RPMI7951 (cell line): ENCODE measurements at regions not wholly inside any gene's neighbourhood (a gene's known extent, or its start where the extent isn't known, plus 50 kb on each side); places are given as distances from the start of the nearest gene placed in this dataset.
"Not testable (repeated sequence)": the region's sequence is repeated elsewhere in the genome, so short reads cannot be mapped to it uniquely, and the experiment has no call there.

Experiments used
- DNase-seq: peaks from one replicate; pipeline ENCODE4 v3.0.0-alpha.2; 2012; ENCODE audit warnings: low read depth

DNA sequence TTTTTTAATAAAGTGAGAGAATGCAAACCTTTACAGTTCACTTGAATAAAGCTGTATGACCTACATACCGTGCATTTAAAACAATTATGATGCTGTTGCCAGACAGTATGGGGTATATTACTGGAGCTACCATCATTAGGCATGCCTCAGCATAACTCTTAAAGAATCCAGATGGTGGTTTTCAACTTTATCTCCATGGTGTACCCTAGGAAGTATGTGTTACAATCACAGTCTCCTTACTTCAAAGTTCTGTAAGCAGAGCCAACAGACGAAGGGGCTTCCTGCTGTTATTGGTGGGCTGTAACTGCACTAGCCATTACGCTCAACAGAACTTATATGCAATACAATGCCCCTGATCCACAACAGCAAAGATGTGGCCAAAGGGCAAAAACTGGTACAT lies 803.3 kb downstream of the DTWD2 start:
- no peak for DNase-seq

DNA sequence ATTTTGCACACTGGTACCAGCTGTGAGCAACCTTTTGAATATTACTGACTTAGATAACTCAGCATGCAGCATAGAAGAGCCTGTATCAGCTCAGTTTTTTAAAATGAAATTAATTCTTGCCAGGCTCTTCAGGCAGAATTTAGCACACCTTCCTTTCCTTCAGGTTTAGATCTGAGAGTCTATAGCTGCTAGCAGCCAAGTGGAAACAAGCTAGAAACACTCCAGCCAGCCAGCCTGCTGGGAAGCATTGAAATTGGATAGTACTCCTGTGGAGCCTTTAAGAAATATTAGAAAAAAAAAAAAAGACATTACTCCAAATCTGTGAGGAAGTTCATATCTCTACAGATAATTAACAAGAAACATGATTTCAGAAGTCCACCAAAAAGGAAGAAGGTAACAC lies 812.2 kb downstream of the DTWD2 start:
- DNase-seq, result no peak

DNA sequence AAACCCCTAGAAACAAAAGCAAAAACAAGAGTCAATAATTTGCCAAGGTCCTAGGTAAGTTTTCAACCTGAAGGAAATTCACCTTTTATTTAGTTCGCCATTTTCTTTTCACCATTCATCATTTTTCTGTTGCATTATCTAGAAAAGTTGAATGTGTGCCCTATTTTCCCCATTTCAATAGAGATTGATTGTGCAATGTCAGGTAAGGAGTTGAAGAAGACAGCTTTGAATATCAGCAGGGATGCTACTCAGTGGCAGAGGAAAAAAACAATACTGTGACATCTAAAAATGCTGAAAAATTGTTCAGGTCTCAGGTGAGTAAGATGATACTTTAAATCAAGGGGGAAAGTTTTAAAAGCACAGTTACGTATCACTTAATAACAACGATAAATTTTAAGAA lies 813.7 kb downstream of the DTWD2 start:
- DNase-seq, result no peak

DNA sequence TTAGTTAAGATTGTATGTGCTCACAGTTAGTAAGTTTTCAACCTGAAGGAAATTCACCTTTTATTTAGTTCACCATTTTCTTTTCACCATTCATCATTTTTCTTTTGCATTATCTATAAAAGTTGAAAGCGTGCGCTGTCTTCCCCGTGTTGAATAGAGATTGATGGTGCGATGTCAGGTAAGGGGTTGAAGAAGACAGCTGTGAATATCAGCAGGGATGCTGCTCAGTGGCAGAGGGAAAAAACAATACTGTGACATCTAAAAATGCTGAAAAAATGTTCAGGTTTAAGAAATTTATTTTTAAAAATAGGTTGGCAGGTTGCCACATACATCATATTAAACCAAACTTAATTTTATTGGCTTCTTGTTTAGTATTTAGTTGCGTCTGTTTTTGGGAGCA lies 815.0 kb downstream of the DTWD2 start:
- DNase-seq, result no peak

DNA sequence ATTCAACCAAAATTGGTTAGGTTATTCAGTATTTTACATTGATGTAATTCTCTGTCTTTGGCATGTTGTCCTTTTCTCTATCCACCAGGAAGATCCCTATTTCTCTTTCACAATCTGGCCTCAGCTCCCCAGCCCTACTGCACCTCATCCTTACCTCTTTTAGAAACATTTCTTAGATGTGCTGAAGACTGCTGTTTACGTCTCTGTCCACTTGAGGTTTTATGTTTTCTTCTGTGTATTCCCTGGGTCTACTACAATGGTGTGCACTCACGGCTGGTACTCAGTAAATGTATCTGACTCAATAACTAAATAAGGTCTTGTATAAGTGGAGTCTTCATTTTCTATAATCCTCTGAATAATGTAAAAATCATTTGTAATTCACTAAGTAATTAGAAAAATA lies 822.7 kb downstream of the DTWD2 start:
- no peak for DNase-seq

DNA sequence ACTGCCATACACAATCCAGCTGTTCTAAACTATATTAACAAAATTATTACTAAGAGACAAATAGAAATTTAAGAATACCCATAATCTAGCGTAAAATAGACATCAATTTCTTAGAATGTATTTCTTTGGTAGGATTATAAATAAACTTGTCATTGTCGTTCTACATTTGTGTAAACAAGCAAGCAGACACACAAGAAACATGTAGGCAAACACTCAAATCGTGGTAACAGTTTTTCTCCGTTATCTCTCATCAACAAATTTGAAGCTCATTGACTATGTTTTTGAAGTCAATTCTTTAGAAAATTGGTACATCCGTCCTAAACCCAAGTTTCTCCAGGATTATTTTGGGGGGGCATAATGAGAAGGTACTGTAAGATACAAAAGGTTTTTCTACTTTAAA lies 832.2 kb downstream of the DTWD2 start:
- no peak for DNase-seq

DNA sequence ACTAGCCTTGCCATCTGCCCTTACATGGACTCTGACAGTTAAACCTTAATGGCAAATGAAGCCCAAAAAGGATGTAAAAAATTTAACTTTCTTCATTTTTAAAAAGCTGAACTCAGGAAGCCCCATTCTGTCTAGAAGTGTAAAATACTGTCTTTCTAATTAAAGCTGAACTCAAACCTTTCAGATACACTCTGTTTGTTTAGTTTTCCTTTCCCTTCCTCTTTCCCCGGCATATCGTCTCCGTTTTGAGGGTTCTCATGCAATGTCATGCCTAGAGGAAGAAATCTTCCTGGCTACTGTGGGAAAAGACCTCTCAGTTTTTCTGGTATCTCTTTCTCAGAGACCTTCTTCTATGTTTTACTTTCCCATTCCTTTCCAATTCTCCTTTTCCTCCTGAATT lies 841.5 kb downstream of the DTWD2 start:
- DNase-seq, result no peak

DNA sequence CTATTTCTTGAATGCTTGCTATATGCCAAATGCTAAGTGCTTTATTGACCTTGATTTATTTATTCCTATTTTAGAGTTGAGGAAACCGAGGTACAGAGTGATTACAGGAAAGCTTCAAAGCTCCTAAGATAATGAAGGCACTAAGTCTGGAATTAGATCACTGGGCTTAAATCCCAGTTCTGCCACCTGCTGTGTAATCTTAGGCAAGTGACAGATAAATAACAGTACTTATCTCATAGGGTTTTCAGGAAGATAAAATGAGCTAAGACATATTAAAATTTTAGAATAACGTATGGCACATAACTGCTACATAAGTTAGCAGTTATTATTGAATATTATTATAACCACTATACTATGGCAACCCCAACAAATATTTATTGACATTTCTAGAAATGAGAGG lies 843.8 kb downstream of the DTWD2 start:
- DNase-seq, result no peak

DNA sequence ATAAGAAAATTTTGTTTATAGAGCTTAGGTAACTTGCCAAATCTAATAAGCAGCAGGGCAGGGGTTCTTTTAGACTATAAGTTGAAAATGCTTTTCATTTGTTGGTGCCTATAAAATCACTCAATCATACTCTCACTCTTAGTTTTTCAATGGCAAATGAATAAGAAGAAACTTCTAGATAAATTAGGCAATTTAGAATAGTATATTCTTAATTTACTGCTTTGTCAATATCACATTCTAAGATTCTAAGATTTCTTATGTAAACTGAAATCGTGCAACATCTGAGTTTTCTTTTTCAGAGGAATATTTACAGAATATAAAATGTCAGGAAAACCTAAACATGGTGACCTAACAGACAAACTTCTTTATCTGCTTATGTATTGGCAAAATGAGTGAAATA lies 849.0 kb downstream of the DTWD2 start:
- DNase-seq, result no peak

DNA sequence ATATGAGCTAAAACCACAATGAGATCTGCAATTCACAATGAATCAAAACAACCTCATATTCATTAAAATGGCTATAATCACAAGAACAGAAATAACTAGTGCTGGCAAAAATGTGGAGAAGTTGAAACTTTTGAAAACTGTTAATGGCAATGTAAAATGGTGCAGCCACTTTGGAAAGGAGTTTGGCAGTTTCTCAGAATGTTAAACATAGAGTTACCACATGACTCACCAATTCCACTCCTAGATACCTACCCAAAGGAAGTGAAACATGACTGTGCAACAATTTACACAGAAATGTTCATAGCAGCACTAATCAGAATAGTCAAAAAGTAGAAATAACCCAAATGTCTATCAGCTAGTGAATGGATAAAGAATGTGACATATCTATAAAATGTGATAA lies 862.2 kb downstream of the DTWD2 start:
- DNase-seq, result peak; percentile 7

DNA sequence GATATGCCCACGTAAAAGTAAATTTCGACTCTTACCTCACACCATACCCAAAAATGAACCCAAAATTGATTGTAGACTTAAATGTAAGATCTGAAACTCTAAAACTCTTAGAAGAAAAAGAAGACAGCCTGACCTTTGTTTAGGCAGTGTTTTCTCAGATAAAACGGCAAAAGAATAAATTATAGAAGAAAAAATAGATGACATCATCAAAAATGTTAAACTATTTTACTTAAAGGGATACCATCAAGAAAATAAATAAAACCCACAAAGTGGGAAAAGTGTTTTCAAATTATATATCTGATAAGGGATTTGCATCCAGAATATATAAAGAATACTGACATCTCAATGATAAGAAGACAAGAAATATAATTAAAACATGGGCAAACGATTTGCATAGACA lies 862.7 kb downstream of the DTWD2 start:
- no peak for DNase-seq

DNA sequence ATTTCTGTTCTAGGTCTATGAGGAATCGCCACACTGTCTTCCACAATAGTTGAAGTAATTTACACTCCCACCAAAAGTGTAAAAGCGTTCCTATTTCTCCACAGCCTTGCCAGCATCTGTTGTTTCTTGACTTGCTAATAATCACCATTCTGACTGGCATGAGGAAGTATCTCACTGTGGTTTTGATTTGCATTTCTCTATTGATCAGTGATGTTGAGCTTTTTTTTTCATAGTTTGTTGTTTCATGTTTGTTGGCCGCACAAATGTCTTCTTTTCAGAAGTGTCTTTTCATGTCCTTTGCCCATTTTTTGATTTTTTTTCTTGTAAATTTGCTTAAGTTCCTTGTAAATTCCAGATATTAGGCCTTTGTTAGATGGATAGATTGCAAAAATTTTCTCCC lies 867.1 kb downstream of the DTWD2 start:
- no peak for DNase-seq

DNA sequence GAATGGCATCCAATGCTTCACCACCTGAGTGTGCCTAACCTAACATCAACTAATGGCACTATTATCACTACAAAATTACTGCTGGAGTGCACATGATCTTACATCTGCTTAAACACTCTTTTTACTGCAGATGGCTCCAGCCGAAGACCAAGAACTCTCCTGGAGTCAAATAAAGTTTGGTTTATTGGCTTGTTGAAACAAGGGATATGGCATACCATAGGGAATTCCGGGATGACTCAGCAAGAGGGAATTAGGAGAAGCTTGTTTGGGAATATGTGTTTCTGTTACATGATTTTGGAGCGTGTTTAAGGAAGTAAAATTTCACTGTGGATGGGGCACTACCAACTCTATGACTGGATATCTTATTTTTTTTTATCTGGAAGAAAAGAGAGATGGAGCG lies 872.6 kb downstream of the DTWD2 start:
- peak; percentile 28 for DNase-seq

DNA sequence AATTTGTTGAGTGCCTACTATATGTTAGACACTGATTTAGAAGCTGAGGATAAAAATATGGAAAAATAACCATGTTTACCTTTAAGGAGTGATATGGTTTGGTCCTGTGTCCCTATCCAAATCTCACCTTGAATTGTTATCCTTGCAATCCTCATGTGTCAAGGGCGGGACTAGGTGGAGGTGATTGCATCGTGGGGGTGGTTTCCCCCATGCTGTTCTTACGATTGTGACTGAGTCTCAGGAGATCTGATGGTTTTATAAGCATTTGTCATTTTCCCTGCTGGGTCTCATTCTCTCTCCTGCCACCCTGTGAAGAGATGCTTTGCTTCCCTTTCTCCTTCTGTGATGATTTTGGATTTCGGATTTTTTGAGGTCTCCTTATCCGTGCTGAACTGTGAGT lies 876.4 kb downstream of the DTWD2 start:
- no peak for DNase-seq

DNA sequence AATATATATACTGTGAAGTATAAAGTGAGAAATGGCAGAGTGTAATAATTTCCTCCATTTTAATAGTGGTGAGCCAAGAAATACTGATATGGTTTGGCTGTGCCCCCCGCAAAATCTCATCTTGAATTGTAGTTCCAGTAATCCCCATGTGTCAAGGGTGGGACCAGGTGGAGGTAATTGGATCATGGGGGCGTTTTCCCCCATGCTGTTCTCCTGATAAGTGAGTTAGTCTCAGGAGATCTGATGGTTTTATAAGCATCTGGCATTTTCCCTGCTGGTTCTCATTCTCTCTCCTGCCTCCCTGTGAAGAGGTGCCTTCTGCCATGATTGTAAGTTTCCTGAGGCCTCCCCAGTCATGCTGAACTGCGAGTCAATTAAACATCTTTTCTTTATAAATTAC lies 881.1 kb downstream of the DTWD2 start:
- DNase-seq, result not testable (repeated sequence)

DNA sequence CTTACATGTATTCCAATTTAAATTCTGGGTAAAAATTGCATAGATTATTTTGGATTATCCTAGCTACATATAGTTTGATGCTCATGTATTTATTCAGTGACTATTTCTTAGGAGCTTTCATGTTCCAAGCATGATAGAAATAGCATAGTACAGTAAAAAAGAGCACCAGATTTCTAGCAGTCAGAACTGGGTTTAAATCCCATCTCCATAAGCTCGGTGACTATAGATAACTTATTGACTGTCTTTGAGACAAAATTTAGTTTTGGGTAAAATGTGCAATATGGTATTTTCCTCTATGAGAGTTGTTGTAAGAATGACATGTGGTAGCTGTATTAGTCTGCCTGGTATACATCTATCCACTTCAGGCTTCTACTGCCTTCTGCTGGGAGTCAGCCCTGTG lies 889.6 kb downstream of the DTWD2 start:
- DNase-seq, result no peak

DNA sequence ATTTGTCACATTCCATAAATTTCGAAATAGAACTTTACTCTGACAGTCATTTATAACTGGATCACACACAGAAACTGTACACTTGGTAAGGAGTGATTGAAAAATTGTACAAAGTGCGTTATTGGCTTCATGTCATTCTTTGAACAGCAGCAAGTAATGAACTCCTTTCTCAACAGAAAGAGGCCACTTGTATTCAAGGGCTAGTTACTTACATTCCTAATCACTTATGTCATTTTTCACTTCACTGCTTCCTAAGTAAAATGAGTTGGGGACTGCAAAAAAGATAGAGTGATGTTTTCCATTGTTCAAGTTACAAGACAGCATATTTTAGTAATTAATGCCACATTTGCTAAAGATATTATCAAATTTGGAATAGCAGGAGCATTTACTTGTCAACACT lies 893.2 kb downstream of the DTWD2 start:
- no peak for DNase-seq

DNA sequence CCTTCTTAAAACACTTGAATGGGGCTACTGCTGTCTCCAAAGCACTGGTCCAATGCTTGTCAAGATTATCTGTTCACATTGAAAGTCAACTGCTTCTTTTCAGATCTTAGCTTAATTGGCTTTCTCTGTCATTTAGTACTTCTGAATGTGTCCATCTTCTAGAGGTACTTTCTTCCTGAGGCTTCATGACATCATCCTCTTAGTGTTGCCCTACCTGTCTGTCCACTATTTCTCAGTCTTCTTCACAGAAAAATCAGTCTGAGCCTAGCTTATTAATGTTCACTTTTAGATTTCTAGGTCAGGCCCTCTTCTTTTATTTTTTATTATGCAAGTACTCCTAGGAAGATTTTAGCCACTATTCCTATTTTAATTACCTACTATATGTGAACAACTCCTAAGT lies 899.9 kb downstream of the DTWD2 start:
- DNase-seq, result no peak

DNA sequence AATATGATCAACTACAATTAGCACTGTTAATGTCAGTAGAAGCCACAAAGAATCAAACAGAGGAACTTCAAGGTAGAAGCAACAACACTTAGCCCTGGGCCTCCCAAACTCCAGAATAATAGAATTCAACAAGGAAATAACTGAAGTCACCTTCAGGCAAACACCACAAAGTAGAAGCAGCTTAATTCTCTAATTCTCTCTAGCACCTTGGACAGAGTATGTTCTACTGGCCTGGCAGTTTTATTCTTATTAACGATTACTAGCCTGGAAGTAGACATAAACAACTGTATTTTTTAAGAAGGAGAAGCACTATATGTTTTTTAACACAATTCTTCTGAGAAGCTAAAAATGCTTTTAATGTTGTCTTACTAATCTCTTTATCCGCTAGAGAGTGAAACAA lies 911.9 kb downstream of the DTWD2 start:
- no peak for DNase-seq

DNA sequence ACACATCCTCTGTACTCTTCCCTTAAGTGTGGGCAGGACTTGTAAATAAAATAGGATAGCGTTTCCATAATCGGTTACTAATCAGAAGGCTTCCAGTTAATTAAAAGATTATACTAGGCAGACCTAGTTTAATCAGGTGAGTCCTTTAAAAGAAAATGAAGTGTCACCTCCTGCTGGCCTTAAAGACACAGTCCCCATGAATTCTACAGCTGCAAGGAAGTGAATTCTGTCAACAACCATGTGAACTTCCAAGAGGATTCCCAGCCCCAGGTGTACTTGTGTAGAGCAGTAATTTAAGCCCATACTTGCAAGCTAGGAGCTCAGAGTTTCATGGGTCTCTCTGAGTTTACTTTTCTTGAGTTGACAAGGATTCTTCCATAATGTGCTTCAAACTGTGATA lies 918.3 kb downstream of the DTWD2 start:
- no peak for DNase-seq

DNA sequence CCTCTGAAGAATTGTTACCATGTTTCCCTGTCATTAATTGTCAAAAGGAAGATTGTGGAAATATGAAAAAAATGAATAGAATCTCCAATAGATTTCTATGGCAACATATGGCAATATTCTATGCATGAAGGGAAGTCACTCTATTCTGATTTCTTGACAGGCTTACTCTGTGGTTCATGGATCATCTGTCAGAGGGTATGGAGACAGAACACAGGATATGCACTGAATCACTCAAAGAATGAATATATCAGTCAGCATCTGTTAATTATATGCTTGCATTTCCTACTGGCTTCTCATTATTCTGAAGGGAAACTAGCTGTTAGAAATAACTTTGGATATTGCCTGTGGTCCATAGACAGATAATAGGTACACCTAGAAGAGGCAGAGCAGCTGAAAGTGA lies 918.9 kb downstream of the DTWD2 start:
- DNase-seq, result no peak

DNA sequence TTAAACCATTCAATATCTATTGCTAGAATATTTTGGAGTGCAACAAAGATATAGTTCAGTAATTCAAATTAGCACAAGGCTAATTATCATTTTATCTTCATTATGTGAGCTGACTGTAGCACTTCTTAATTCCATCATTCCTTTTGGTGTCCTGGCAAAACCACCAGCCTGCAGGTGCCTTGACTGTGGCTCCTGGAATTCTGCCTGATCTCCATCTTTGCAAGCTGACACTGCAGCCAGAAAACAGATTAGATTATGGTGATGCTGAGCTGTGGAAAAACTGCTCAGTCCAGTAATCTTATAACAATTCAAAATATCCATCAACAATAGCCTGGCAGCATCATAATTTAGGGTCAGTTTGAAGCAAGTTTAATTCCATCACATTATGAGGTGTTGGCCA lies 919.5 kb downstream of the DTWD2 start:
- no peak for DNase-seq

DNA sequence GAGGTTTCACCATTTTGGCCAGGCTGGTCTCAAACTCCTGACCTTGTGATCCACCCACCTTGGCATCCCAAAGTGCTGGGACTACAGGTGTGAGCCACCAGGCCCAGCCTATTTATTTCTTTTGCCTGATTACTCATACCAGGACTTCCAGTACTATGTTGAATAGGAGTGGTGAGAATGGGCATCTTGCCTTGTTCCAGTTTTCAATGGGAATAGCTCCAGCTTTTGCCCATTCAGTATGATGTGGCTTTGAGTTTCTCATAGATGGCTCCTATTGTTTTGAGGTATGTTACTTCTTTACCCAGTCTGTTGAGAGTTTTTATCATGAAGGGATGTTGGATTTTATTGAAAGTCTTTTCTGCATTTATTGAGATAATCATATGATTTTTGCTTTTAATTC lies 924.5 kb downstream of the DTWD2 start:
- not testable (repeated sequence) for DNase-seq

DNA sequence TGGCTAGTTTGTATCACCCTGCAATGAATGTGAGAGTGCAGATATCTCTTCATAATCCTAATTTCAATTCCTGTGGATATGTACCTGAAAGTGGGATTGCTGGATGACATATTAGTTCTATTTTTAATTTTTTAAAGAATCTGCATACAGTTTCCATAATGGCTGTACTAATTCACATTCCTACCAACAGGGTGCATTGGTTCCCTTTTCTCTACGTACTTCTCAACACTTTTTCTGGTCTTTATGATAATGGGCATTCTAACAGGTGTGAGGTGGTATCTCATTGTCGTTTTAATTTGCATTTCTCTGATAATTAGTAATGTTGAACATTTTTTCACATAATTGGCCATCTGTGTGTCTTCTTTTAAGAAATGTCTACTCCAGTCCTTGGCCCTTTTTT lies 927.5 kb downstream of the DTWD2 start:
- DNase-seq, result no peak

DNA sequence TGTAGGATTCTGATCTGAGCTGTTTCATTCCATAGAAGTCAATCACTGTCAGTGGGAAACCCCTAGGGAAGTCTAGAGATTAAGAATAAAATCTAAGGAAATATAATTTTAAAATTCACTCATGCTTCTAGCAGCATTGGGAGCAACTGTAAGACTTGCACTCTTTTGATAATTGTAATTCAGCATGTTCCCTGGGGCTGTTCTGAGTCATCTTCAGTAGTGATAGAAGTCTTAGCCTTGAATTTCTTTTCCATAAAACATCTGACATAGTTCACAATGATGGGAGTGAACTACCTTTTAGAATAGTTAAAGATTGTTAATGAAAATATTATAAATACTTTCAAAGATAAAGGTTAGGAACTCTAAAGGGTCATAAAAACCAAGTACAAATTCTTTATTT lies 935.8 kb downstream of the DTWD2 start:
- peak; percentile 2 for DNase-seq
